Neural crest cell (in vitro differentiated cells): ENCODE measurements at regions not wholly inside any gene's neighbourhood (a gene's known extent, or its start where the extent isn't known, plus 50 kb on each side); places are given as distances from the start of the nearest gene placed in this dataset.

Source experiments
- DNase-seq: peaks from one replicate; pipeline ENCODE4 v3.0.0; 2021; ENCODE audit warnings: low read depth, mixed read lengths, low spot score
- H3K27ac Mint-ChIP-seq: one replicate; pipeline ENCODE4 v1.8.0; 2021; ENCODE audit warnings: mild to moderate bottlenecking, mixed read lengths; ENCODE audit not compliant: unreplicated experiment
- H3K27me3 Mint-ChIP-seq: 2 replicates; pipeline ENCODE4 v1.8.0; 2021; ENCODE audit warnings: low read depth, mild to moderate bottlenecking, mixed read lengths
- H3K36me3 Mint-ChIP-seq: 2 replicates; pipeline ENCODE4 v1.8.0; 2021; ENCODE audit warnings: low read depth, mild to moderate bottlenecking, mixed read lengths
- H3K4me1 Mint-ChIP-seq: 2 replicates; pipeline ENCODE4 v1.8.0; 2021; ENCODE audit warnings: mixed read lengths
- H3K4me3 Mint-ChIP-seq: one replicate; pipeline ENCODE4 v1.8.0; 2021; ENCODE audit warnings: mild to moderate bottlenecking, mixed read lengths
- H3K9me3 Mint-ChIP-seq: 2 replicates; pipeline ENCODE4 v1.8.0; 2021; ENCODE audit warnings: mixed read lengths
- CTCF ChIP-seq: fragments of 200-600 bp; sonication (generic); conservative IDR thresholded peaks from 2 replicates; pipeline ENCODE4 v1.5.0; 2021; ENCODE audit warnings: antibody characterized with exemption, mild to moderate bottlenecking

- Mint-ChIP-seq H3K27me3 (peaks cover 5% of the 10 kb centered on the region), H3K4me3 (no peak overlapping the region), H3K36me3 (no peaks in the 10 kb centered on the region), H3K9me3 (no peaks in the 10 kb centered on the region), H3K4me1 (no peaks in the 10 kb centered on the region), H3K27ac (no peak overlapping the region)
- no peak for TF ChIP-seq CTCF
- no peak for DNase-seq
Measured at GRCh38 chr12:108432423-108433121, 82.5 kb upstream of the FICD start.

GRCh38 chr12:108430926-108431325, 84.2 kb upstream of the FICD start:
- peaks cover 13% of the 10 kb centered on the region for H3K27me3 Mint-ChIP-seq
- no peak for DNase-seq
- H3K4me1 Mint-ChIP-seq: no peaks in the 10 kb centered on the region
- H3K4me3 Mint-ChIP-seq: no peak overlapping the region
- H3K9me3 Mint-ChIP-seq: no peaks in the 10 kb centered on the region
- no peak for TF ChIP-seq CTCF
- no peaks in the 10 kb centered on the region for H3K36me3 Mint-ChIP-seq
- no peak overlapping the region for H3K27ac Mint-ChIP-seq

- H3K27me3 Mint-ChIP-seq: peaks cover 15% of the 10 kb centered on the region
- H3K4me3 Mint-ChIP-seq: no peak overlapping the region
- no peaks in the 10 kb centered on the region for H3K9me3 Mint-ChIP-seq
- no peak for DNase-seq
- TF ChIP-seq CTCF: no peak
- H3K4me1 Mint-ChIP-seq: no peaks in the 10 kb centered on the region
- H3K36me3 Mint-ChIP-seq: no peaks in the 10 kb centered on the region
- no peak overlapping the region for H3K27ac Mint-ChIP-seq
Measured at GRCh38 chr12:108430245-108430644, 84.8 kb upstream of the FICD start.

- Mint-ChIP-seq H3K27me3 (peaks cover 12% of the 10 kb centered on the region), H3K36me3 (no peaks in the 10 kb centered on the region), H3K27ac (peak overlapping the region; percentile 91), H3K9me3 (peaks cover 2% of the 10 kb centered on the region), H3K4me1 (no peaks in the 10 kb centered on the region), H3K4me3 (no peak overlapping the region)
- no peak for DNase-seq
- TF ChIP-seq CTCF: no peak
Measured at GRCh38 chr12:108425238-108425795, 86.2 kb upstream of the CMKLR1 start.

GRCh38 chr12:108424816-108425215, 85.7 kb upstream of the CMKLR1 start:
- DNase-seq: no peak
- H3K27me3 Mint-ChIP-seq: peaks cover 12% of the 10 kb centered on the region
- no peak for TF ChIP-seq CTCF

More at GRCh38 chr12:108424816-108425215, 85.7 kb upstream of the CMKLR1 start:
- peaks cover 2% of the 10 kb centered on the region for H3K4me1 Mint-ChIP-seq
- peaks cover 2% of the 10 kb centered on the region for H3K9me3 Mint-ChIP-seq
- no peak overlapping the region for H3K4me3 Mint-ChIP-seq
- H3K36me3 Mint-ChIP-seq: no peaks in the 10 kb centered on the region
- H3K27ac Mint-ChIP-seq: no peak overlapping the region
